Fibroblast of lung (primary cell): ENCODE measurements at regions not wholly inside any gene's neighbourhood (a gene's known extent, or its start where the extent isn't known, plus 50 kb on each side); places are given as distances from the start of the nearest gene placed in this dataset.

ENCODE experiments used
- DNase-seq, 2 donors: peaks; one replicate each; pipeline versions ENCODE4 v3.0.0 to v3.0.0-alpha.2; 2010; ENCODE audit warnings: low read depth in 2 of 2
- H2AFZ ChIP-seq: 2 replicates; pipeline ENCODE4 v1.5.1; 2012; ENCODE audit warnings: low read length, control low read depth, inconsistent platforms
- H3K27ac ChIP-seq: 2 replicates; pipeline ENCODE4 v1.5.1; 2011; ENCODE audit warnings: low read length, control low read depth; ENCODE audit not compliant: insufficient read depth
- H3K27me3 ChIP-seq: 2 replicates; pipeline ENCODE4 v1.5.1; 2011; ENCODE audit warnings: mild to moderate bottlenecking, low read length; ENCODE audit not compliant: control insufficient read depth, insufficient read depth
- H3K36me3 ChIP-seq: 2 replicates; pipeline ENCODE4 v1.5.1; 2011; ENCODE audit warnings: low read length; ENCODE audit not compliant: control insufficient read depth, insufficient read depth
- H3K4me1 ChIP-seq: 2 replicates; pipeline ENCODE4 v1.5.1; 2011; ENCODE audit warnings: low read length; ENCODE audit not compliant: control insufficient read depth, insufficient read depth; ENCODE audit errors: extremely low read depth
- H3K4me2 ChIP-seq: 2 replicates; pipeline ENCODE4 v1.5.1; 2011; ENCODE audit warnings: low read length, control low read depth; ENCODE audit not compliant: insufficient read depth; ENCODE audit errors: extremely low read depth
- H3K4me3 ChIP-seq, 4 experiments: fragments of 200-600 bp in 1 of 4; sonication (generic) in 1 of 4; replicated peaks in 1 of 4; 2 replicates each; pipeline ENCODE4 v1.5.1; 2011 to 2016; ENCODE audit warnings: low read length in 4 of 4, low read depth in 3 of 4, mild to moderate bottlenecking in 3 of 4, control low read depth in 2 of 4, inconsistent platforms in 1 of 4, mixed read lengths in 1 of 4; ENCODE audit not compliant: insufficient read depth in 1 of 4; ENCODE audit errors: control extremely low read depth in 1 of 4
- H3K79me2 ChIP-seq: 2 replicates; pipeline ENCODE4 v1.5.1; 2012; ENCODE audit warnings: mild to moderate bottlenecking, low read length, inconsistent platforms; ENCODE audit not compliant: control insufficient read depth, insufficient read depth
- H3K9ac ChIP-seq: 2 replicates; pipeline ENCODE4 v1.5.1; 2011; ENCODE audit warnings: mild to moderate bottlenecking, low read length, control low read depth; ENCODE audit not compliant: insufficient read depth
- H3K9me3 ChIP-seq: 2 replicates; pipeline ENCODE4 v1.5.1; 2012; ENCODE audit warnings: low read depth, low read length; ENCODE audit not compliant: control insufficient read depth, insufficient read depth
- H4K20me1 ChIP-seq: 2 replicates; pipeline ENCODE4 v1.5.1; 2011; ENCODE audit warnings: low read length; ENCODE audit not compliant: control insufficient read depth, insufficient read depth; ENCODE audit errors: extremely low read depth
- EZH2 ChIP-seq: IDR thresholded peaks from 2 replicates; pipeline ENCODE4 v1.5.1; 2012; ENCODE audit warnings: low read length, control low read depth, mild to moderate bottlenecking; ENCODE audit errors: missing control alignments
- TF ChIP-seq, protein P1 (sequence below), 2 donors: IDR thresholded peaks in 1 of 2; conservative IDR thresholded peaks in 1 of 2; 1 replicate in 1 of 2; 2 replicates in 1 of 2; pipeline ENCODE4 v1.5.1; 2011 to 2012; ENCODE audit warnings: low read length in 2 of 2, control low read depth in 1 of 2, inconsistent platforms in 1 of 2, low read depth in 1 of 2, mild to moderate bottlenecking in 1 of 2

DNA sequence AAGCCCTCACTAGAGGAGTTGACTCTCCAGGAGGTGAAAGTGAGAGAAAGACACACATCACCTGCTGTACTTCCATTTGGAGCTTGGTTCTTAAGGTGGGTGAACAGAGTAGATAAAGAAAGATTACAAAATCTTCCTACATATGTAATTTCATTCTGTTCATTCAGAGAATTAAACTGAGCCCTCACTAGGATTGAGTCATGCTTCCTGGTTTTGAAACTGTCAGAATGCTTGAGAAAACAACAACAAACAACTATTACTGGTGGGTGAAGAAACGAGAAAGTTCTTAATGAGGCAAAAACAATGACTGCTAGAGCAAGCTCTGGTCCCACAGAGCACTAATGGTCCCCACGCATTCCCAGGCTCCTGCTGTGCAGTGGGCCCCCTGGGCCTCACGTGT, 841.7 kb downstream of the VRK1 start:
- Histone ChIP-seq H3K27me3 (no peaks in the 10 kb centered on the region), H3K4me1 (no peaks in the 10 kb centered on the region), H3K4me3 (no peak overlapping the region), H3K4me2 (no peak overlapping the region), H3K79me2 (no peaks in the 10 kb centered on the region), H4K20me1 (no peaks in the 10 kb centered on the region), H3K36me3 (no peaks in the 10 kb centered on the region), H3K27ac (no peak overlapping the region), H3K9me3 (no peaks in the 10 kb centered on the region), H3K9ac (no peak overlapping the region), H2AFZ (no peak overlapping the region)
- no peak for DNase-seq
- TF ChIP-seq EZH2: no peak
- TF ChIP-seq, protein P1, sequence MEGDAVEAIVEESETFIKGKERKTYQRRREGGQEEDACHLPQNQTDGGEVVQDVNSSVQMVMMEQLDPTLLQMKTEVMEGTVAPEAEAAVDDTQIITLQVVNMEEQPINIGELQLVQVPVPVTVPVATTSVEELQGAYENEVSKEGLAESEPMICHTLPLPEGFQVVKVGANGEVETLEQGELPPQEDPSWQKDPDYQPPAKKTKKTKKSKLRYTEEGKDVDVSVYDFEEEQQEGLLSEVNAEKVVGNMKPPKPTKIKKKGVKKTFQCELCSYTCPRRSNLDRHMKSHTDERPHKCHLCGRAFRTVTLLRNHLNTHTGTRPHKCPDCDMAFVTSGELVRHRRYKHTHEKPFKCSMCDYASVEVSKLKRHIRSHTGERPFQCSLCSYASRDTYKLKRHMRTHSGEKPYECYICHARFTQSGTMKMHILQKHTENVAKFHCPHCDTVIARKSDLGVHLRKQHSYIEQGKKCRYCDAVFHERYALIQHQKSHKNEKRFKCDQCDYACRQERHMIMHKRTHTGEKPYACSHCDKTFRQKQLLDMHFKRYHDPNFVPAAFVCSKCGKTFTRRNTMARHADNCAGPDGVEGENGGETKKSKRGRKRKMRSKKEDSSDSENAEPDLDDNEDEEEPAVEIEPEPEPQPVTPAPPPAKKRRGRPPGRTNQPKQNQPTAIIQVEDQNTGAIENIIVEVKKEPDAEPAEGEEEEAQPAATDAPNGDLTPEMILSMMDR (conservative IDR thresholded peaks at IDR 0.05 in 1 of 2, IDR thresholded peaks at IDR 0.05 in 1 of 2; ENCODE audit: low read depth in 1 of 2, low read length in 2 of 2): no peak

- Histone ChIP-seq H2AFZ (no peak overlapping the region), H3K9me3 (no peaks in the 10 kb centered on the region), H3K9ac (no peak overlapping the region), H3K36me3 (no peaks in the 10 kb centered on the region), H4K20me1 (no peaks in the 10 kb centered on the region), H3K79me2 (no peaks in the 10 kb centered on the region), H3K4me1 (no peaks in the 10 kb centered on the region), H3K27ac (no peak overlapping the region), H3K27me3 (no peaks in the 10 kb centered on the region), H3K4me3 (no peak overlapping the region), H3K4me2 (no peak overlapping the region)
- DNase-seq: no peak
- TF ChIP-seq EZH2: no peak
- TF ChIP-seq, protein P1 (conservative IDR thresholded peaks at IDR 0.05 in 1 of 2, IDR thresholded peaks at IDR 0.05 in 1 of 2; ENCODE audit: low read depth in 1 of 2, low read length in 2 of 2): no peak
Measured at GRCh38 chr14:97640031-97640430, 842.8 kb downstream of the VRK1 start.

DNA sequence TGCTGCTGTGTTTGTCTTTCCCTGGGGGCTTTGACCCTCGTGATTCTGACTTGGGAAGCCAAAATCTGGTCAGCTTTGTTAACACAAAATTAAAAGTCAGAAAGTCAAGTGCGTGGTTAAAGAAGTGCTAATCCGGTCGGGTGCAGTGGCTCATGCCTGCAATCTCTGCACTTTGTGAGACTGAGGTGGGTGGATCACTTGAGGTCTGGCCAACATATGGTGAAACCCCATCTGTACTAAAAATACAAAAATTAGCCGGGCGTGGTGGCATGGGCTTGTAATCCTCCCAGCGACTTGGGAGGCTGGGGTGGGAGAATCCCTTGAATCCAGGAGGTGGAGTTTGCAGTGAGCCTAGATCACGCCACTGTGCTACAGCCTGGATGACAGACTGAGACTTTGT, 844.6 kb downstream of the VRK1 start:
- no peak overlapping the region for H2AFZ ChIP-seq
- H3K4me3 ChIP-seq: no peak overlapping the region
- H3K9ac ChIP-seq: no peak overlapping the region
- H3K27ac ChIP-seq: no peak overlapping the region
- TF ChIP-seq EZH2: no peak
- TF ChIP-seq, protein P1 (conservative IDR thresholded peaks at IDR 0.05 in 1 of 2, IDR thresholded peaks at IDR 0.05 in 1 of 2; ENCODE audit: low read depth in 1 of 2, low read length in 2 of 2): no peak
- no peaks in the 10 kb centered on the region for H4K20me1 ChIP-seq
- DNase-seq: no peak
- H3K36me3 ChIP-seq: no peaks in the 10 kb centered on the region
- no peaks in the 10 kb centered on the region for H3K79me2 ChIP-seq
- no peak overlapping the region for H3K4me2 ChIP-seq
- no peaks in the 10 kb centered on the region for H3K27me3 ChIP-seq
- H3K9me3 ChIP-seq: no peaks in the 10 kb centered on the region
- H3K4me1 ChIP-seq: no peaks in the 10 kb centered on the region
